Tibial nerve (tissue), 4 donors: ENCODE measurements at regions not wholly inside any gene's neighbourhood (a gene's known extent, or its start where the extent isn't known, plus 50 kb on each side); places are given as distances from the start of the nearest gene placed in this dataset.

ENCODE experiments used
- DNase-seq, 2 donors: peaks; one replicate each; pipeline ENCODE4 v3.0.0-alpha.2; 2019; ENCODE audit warnings: low spot score in 2 of 2
- H3K27ac ChIP-seq, 4 donors: fragments of 200-600 bp; sonication (generic) in 3 of 4; one replicate each; pipeline ENCODE4 v1.5.1; 2017 to 2019; ENCODE audit warnings: mild to moderate bottlenecking in 1 of 4
- H3K27me3 ChIP-seq, 2 donors: fragments of 200-600 bp; sonication (generic) in 1 of 2; one replicate each; pipeline versions ENCODE4 v1.5.1 to v1.6.0; 2017 to 2019
- H3K36me3 ChIP-seq, 3 donors: fragments of 200-600 bp; sonication (generic); one replicate each; pipeline ENCODE4 v1.5.1; 2018 to 2019
- H3K4me1 ChIP-seq, 4 donors: fragments of 200-600 bp; sonication (generic) in 3 of 4; one replicate each; pipeline ENCODE4 v1.5.1; 2017 to 2019
- H3K4me3 ChIP-seq, 4 donors: fragments of 200-600 bp; sonication (generic) in 3 of 4; one replicate each; pipeline ENCODE4 v1.5.1; 2017 to 2019; ENCODE audit warnings: mild to moderate bottlenecking in 1 of 4, moderate library complexity in 1 of 4
- H3K9me3 ChIP-seq, 4 donors: fragments of 200-600 bp; sonication (generic) in 3 of 4; one replicate each; pipeline ENCODE4 v1.5.1; 2017 to 2019
- CTCF ChIP-seq, 5 experiments: fragments of 200-600 bp in 3 of 5; fragments of 450-650 bp in 2 of 5; sonication (generic) in 3 of 5; IDR thresholded peaks; one replicate each; pipeline ENCODE4 v1.5.1; 2016 to 2019; ENCODE audit warnings: antibody characterized with exemption in 5 of 5, mild to moderate bottlenecking in 3 of 5, moderate library complexity in 2 of 5
- EP300 ChIP-seq, 2 donors: sonication (generic); formaldehyde crosslinking; IDR thresholded peaks; one replicate each; pipeline ENCODE4 v1.6.1; 2017; ENCODE audit warnings: antibody characterized with exemption in 2 of 2, mild to moderate bottlenecking in 1 of 2
- POLR2A ChIP-seq, 2 donors: fragments of 450-650 bp; IDR thresholded peaks; one replicate each; pipeline ENCODE4 v1.6.1; 2017; ENCODE audit warnings: antibody characterized with exemption in 2 of 2, mild to moderate bottlenecking in 2 of 2, moderate library complexity in 2 of 2
- WGBS, 2 donors: methylation state at CpG; one replicate each; pipeline ENCODE4 v1.1.5; 2018; 5-methylcytosine and 5-hydroxymethylcytosine counted together

GRCh38 chr12:86698641-86698980 is 442.4 kb upstream of the MGAT4C start:
- Histone ChIP-seq H3K4me3 (no peak overlapping the region), H3K27ac (no peak overlapping the region), H3K36me3 (no peaks in the 10 kb centered on the region), H3K9me3 (no peaks in the 10 kb centered on the region), H3K27me3 (no peaks in the 10 kb centered on the region), H3K4me1 (peaks cover 0 to 4% (median 0%) of the 10 kb centered on the region in 4 donors)
- no peak for TF ChIP-seq EP300 (IDR thresholded peaks at IDR 0.05)
- no peak for TF ChIP-seq CTCF (IDR thresholded peaks at IDR 0.05)
- TF ChIP-seq POLR2A (IDR thresholded peaks at IDR 0.05) = no peak
- no peak for DNase-seq
- 14 to 18% methylated on average over 2 of the region's 2 CpGs for whole genome bisulfite sequencing, 2 donors

DNA sequence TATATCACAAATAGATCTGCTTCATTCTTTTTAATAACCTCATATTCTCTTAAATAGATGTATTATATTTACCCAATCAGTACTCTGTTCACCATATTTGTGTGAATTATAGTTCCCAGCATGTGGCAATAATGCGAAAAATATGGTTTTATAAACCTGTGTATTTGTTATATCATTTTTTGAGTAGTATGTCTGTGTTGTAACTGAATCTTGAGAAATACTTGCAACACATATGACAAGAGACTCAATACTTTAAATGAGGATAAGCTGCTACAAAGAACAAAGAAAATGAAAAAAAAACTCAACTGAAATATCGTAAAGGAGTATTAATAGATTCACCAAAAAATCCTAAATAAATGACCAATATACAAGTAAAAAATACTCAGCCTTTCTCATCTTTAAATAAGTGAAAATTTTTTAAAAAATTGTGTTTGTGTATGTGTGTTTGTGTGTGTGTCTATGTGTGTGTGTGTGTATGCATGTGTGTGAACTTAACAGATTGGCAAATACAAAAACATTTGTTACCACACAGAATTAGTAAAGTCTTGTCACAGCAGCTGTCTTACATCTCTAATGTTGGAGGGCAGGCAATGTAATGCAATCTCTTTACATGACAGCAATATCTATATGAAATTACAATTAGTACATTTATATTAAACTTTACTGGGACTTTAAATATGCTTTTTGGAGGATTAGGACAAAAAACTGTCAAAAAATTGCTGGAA is 441.9 kb upstream of the MGAT4C start:
- no peak for DNase-seq
- Histone ChIP-seq H3K4me1 (peaks cover 0 to 4% (median 0%) of the 10 kb centered on the region in 4 donors), H3K27ac (no peak overlapping the region), H3K9me3 (no peaks in the 10 kb centered on the region), H3K27me3 (no peaks in the 10 kb centered on the region), H3K36me3 (no peaks in the 10 kb centered on the region), H3K4me3 (no peak overlapping the region)
- WGBS, 2 donors = 78 to 80% methylated on average over 2 of the region's 2 CpGs
- TF ChIP-seq CTCF (IDR thresholded peaks at IDR 0.05) (no peak), POLR2A (IDR thresholded peaks at IDR 0.05) (no peak), EP300 (IDR thresholded peaks at IDR 0.05) (no peak)

DNA sequence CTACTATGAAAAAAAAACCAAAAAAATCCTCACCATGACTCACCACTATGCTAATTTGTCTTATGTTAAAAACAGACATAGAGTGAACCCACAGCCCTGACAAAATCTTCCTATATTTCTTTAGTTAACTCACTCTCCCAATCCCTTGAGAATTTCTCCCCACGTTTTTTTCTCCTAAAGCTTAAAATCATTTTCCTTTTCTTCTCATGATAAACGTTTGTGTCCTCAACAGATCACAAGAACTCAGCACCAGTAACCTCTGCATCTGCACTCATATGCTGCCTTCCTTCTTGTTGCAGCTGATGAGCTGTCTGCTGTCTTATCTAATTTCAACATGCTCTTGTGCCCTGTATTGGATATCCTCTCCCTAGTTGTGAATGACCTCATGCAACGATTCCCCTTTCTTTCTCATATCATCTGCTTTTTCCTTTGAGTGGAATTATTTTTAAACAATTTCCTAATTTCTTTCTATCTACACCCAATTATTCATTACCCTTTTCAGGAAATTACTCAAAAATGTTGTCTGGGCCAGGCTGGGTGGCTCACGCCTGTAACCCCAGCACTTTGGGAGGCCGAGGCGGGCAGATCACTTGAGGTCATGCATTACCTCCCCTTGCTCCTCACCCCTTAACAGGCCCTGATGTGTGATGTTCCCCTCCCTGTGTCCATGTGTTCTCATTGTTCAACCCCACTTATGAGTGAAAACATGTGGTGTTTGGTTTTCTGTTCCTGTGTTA is 427.5 kb upstream of the MGAT4C start:
- WGBS, 2 donors = 55 to 61% methylated on average over 6 of the region's 6 CpGs
- H3K27ac ChIP-seq = no peak overlapping the region
- no peaks in the 10 kb centered on the region for H3K27me3 ChIP-seq
- no peaks in the 10 kb centered on the region for H3K4me1 ChIP-seq
- TF ChIP-seq EP300 (IDR thresholded peaks at IDR 0.05) = no peak
- TF ChIP-seq POLR2A (IDR thresholded peaks at IDR 0.05) = no peak
- no peak for TF ChIP-seq CTCF (IDR thresholded peaks at IDR 0.05)
- H3K9me3 ChIP-seq = peaks cover 0 to 4% (median 0%) of the 10 kb centered on the region in 4 donors
- no peak for DNase-seq
- H3K36me3 ChIP-seq = no peaks in the 10 kb centered on the region
- no peak overlapping the region for H3K4me3 ChIP-seq

GRCh38 chr12:86681060-86681459 is 424.9 kb upstream of the MGAT4C start:
- Histone ChIP-seq H3K27me3 (no peaks in the 10 kb centered on the region), H3K4me1 (no peaks in the 10 kb centered on the region), H3K27ac (no peak overlapping the region), H3K4me3 (no peak overlapping the region), H3K36me3 (no peaks in the 10 kb centered on the region), H3K9me3 (no peaks in the 10 kb centered on the region)
- TF ChIP-seq EP300 (IDR thresholded peaks at IDR 0.05) (no peak), POLR2A (IDR thresholded peaks at IDR 0.05) (no peak), CTCF (IDR thresholded peaks at IDR 0.05) (no peak)
- DNase-seq = no peak
- 58 to 61% methylated on average over 1 of the region's 1 CpG for WGBS, 2 donors

DNA sequence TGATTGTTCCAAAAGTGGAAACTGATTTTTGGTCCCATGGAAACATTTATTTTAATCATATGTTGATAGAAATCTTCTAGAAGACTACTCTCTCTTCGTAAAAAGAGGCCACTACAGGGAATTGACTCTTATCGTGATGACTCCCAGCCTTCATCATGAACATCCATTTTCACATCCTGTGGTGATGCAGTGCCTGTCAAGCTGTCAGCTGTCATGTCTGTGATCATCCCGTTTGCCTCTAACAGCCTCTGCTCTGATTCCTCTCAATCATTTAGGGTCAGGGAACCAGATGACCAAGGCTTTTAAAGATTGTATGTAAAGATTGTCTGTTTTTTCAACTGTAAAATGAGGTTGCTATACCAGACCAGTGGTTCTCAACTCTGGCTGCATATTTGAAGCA is 419.0 kb upstream of the MGAT4C start:
- H3K27ac ChIP-seq = no peak overlapping the region

More for the DNA sequence above, 419.0 kb upstream of the MGAT4C start:
- 69 to 71% methylated on average over 3 of the region's 3 CpGs for WGBS, 2 donors
- H3K4me3 ChIP-seq = no peak overlapping the region
- H3K4me1 ChIP-seq = no peaks in the 10 kb centered on the region
- no peaks in the 10 kb centered on the region for H3K27me3 ChIP-seq
- H3K9me3 ChIP-seq = no peaks in the 10 kb centered on the region
- DNase-seq = no peak
- TF ChIP-seq CTCF (IDR thresholded peaks at IDR 0.05) (no peak), POLR2A (IDR thresholded peaks at IDR 0.05) (no peak), EP300 (IDR thresholded peaks at IDR 0.05) (no peak)
- H3K36me3 ChIP-seq = no peaks in the 10 kb centered on the region
